ENCODE measurements at regions not wholly inside any gene's neighbourhood (a gene's known extent, or its start where the extent isn't known, plus 50 kb on each side); places are given as distances from the start of the nearest gene placed in this dataset.

DNA sequence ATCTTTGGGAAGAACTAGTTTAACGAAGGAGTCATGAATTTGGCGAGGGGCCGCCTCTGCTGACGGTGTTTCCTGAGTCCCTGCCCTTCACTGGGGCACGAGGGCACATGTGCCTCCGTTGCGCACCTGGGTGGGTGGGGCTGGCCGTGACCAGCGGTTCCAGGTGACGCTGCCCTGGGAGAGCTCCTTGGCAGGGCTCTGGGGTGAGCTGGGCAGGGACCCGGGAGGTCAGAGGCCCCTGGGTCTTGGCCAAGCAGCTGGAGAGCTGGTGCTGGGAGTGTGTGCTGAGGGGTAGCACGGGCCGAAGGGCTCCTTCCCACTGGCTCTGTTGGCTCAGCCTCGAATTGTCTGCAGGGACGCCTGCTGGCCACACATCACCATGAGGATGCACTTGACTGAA lies 104.6 kb downstream of the RTP5 start:
- no peak overlapping the region for H3K27ac ChIP-seq
- no peaks in the 10 kb centered on the region for H3K79me2 ChIP-seq
- no peaks in the 10 kb centered on the region for H3K4me1 ChIP-seq
- no peak overlapping the region for H2AFZ ChIP-seq
- H3K9me3 ChIP-seq (ENCODE audit: control insufficient read depth, low read length): no peaks in the 10 kb centered on the region
- H3K36me3 ChIP-seq (ENCODE audit: control insufficient read depth, insufficient read depth, low read length): no peaks in the 10 kb centered on the region
- TF ChIP-seq, protein P1, sequence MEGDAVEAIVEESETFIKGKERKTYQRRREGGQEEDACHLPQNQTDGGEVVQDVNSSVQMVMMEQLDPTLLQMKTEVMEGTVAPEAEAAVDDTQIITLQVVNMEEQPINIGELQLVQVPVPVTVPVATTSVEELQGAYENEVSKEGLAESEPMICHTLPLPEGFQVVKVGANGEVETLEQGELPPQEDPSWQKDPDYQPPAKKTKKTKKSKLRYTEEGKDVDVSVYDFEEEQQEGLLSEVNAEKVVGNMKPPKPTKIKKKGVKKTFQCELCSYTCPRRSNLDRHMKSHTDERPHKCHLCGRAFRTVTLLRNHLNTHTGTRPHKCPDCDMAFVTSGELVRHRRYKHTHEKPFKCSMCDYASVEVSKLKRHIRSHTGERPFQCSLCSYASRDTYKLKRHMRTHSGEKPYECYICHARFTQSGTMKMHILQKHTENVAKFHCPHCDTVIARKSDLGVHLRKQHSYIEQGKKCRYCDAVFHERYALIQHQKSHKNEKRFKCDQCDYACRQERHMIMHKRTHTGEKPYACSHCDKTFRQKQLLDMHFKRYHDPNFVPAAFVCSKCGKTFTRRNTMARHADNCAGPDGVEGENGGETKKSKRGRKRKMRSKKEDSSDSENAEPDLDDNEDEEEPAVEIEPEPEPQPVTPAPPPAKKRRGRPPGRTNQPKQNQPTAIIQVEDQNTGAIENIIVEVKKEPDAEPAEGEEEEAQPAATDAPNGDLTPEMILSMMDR (IDR thresholded peaks at IDR 0.05): no peak
- H3K9ac ChIP-seq: no peak overlapping the region
- H3K4me2 ChIP-seq (ENCODE audit: low read length): no peak overlapping the region
- H3K27me3 ChIP-seq (ENCODE audit: control insufficient read depth, insufficient read depth, low read length): no peaks in the 10 kb centered on the region
- no peak overlapping the region for H3K4me3 ChIP-seq (ENCODE audit: low read depth, low read length)

DNA sequence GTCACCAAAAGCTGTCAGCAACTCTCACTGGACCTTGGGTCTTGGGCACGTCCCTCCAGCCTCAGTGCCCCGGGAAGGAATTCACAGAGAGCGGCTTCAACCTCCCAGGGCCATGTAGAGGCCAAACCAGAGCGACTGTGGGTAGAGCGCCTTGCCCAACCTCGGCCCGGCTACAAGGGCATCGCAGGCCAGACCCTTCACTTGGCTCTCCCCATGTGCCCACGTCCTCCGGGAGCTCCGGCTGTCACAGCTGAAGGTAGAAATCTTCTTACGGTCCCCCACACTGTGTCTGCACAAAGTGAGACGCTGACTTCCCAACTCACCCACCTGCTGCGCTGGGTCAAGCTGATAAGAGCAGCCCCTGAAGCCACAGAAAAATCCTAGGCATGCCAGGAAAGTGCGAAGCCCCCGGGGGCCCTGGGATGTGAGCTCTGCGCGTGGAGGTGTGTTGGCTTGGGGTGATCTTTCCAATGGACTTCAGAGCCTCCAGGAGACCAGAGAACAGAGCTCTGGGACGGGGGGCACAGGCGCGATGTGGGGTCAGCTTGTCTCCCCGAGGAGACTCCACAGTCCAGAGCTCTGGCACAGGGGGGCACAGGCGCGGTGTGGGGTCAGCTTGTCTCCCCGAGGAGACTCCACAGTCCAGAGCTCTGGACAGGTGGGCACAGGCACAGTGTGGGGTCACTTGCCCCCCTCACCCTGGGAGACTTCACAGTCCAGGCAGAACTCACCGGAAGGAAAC lies 105.5 kb downstream of the RTP5 start:
- Histone ChIP-seq H3K4me1 (no peaks in the 10 kb centered on the region), H3K4me2 (ENCODE audit: low read length) (no peak overlapping the region), H3K36me3 (ENCODE audit: control insufficient read depth, insufficient read depth, low read length) (no peaks in the 10 kb centered on the region), H3K9ac (no peak overlapping the region), H3K27me3 (ENCODE audit: control insufficient read depth, insufficient read depth, low read length) (no peaks in the 10 kb centered on the region), H2AFZ (no peak overlapping the region), H3K4me3 (ENCODE audit: low read depth, low read length) (no peak overlapping the region), H3K9me3 (ENCODE audit: control insufficient read depth, low read length) (no peaks in the 10 kb centered on the region), H3K79me2 (no peaks in the 10 kb centered on the region), H3K27ac (no peak overlapping the region)
- TF ChIP-seq, protein P1 (IDR thresholded peaks at IDR 0.05): no peak

DNA sequence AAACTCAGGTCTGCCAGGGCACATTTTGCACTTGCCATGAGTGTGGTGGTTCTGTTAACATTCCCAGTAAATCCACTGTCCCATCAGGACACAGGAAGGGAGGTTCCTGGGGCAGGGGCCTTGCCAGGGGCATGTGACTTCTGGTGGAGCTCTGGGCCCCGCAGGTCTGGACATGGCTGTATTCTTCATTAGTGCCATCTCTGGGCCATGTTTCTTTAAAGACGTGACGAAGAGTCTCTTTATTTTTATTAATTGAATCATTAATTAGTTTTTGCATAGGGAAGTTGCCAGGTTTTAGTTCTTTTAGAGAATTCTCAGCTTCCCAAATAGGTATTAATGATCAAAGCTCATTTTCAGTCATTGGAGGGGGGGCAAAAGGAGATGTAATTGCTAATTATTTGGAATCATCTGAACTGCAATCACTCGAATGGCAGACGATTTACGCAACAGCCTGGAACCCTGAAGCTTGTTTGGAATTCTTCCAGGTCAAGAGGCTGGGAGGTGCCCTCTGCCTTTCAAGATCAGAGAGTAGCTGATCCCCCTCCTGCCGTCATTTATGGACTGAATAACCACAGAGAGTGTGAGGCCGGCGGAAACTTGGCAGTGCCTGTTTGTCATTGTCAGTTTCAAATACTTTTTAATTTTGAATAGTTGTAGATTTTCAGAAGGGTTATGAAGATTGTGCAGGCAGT lies 106.2 kb downstream of the RTP5 start:
- H3K27me3 ChIP-seq (ENCODE audit: control insufficient read depth, insufficient read depth, low read length): no peaks in the 10 kb centered on the region
- no peaks in the 10 kb centered on the region for H3K9me3 ChIP-seq (ENCODE audit: control insufficient read depth, low read length)
- no peak overlapping the region for H2AFZ ChIP-seq
- no peak overlapping the region for H3K4me3 ChIP-seq (ENCODE audit: low read depth, low read length)
- H3K79me2 ChIP-seq: no peaks in the 10 kb centered on the region
- H3K4me1 ChIP-seq: no peaks in the 10 kb centered on the region
- TF ChIP-seq, protein P1 (IDR thresholded peaks at IDR 0.05): no peak
- H3K36me3 ChIP-seq (ENCODE audit: control insufficient read depth, insufficient read depth, low read length): no peaks in the 10 kb centered on the region
- H3K9ac ChIP-seq: no peak overlapping the region
- no peak overlapping the region for H3K4me2 ChIP-seq (ENCODE audit: low read length)
- H3K27ac ChIP-seq: no peak overlapping the region

DNA sequence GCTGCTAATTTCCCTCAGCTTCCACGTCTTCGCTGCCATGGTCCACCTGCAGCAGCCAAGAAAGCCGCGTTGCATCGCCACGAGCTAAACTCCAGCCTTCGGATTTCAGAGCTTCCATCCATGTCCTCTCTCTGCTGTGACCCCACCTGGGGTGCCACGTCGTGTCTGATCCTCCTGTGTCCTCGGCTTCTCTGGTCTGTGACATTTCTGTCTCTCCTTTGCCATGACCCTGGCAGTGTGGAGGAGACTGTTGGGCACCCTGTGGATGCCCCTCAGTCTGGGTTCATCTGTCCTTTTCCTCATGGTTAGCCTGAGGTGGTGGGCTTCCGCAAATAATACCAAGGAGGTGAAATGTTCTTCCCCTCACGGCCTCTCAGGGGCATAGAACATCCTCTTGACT lies 106.8 kb downstream of the RTP5 start:
- no peaks in the 10 kb centered on the region for H3K36me3 ChIP-seq (ENCODE audit: control insufficient read depth, insufficient read depth, low read length)
- H3K79me2 ChIP-seq: no peaks in the 10 kb centered on the region
- H3K27me3 ChIP-seq (ENCODE audit: control insufficient read depth, insufficient read depth, low read length): no peaks in the 10 kb centered on the region
- H3K9ac ChIP-seq: no peak overlapping the region
- no peaks in the 10 kb centered on the region for H3K9me3 ChIP-seq (ENCODE audit: control insufficient read depth, low read length)
- no peak overlapping the region for H3K27ac ChIP-seq
- no peaks in the 10 kb centered on the region for H3K4me1 ChIP-seq
- no peak overlapping the region for H3K4me3 ChIP-seq (ENCODE audit: low read depth, low read length)
- H3K4me2 ChIP-seq (ENCODE audit: low read length): no peak overlapping the region
- no peak overlapping the region for H2AFZ ChIP-seq
- TF ChIP-seq, protein P1 (IDR thresholded peaks at IDR 0.05): no peak
